ENCODE measurements at regions not wholly inside any gene's neighbourhood (a gene's known extent, or its start where the extent isn't known, plus 50 kb on each side); places are given as distances from the start of the nearest gene placed in this dataset.

GRCh38 chr10:20998036-20998435 lies 100.9 kb upstream of the NEBL start:
- Histone ChIP-seq H3K23ac (ENCODE audit: insufficient read length) (no peak overlapping the region), H3K4me1 (replicated peaks in 1 of 4; ENCODE audit: control insufficient read depth in 3 of 4, insufficient read depth in 4 of 4, low read length in 3 of 4) (peaks cover 0 to 4% (median 0%) of the 10 kb centered on the region in 4 experiments; a peak in 1 of 7 replicates), H3K9ac (replicated peaks in 1 of 4; ENCODE audit: extremely low read depth in 1 of 4, low read depth in 3 of 4, low read length in 3 of 4) (no peak overlapping the region), H3K4ac (replicated peaks; ENCODE audit: insufficient read length, low read depth, low read length) (no peak overlapping the region), H2BK20ac (ENCODE audit: low read length) (no peak overlapping the region), H3K79me2 (ENCODE audit: control insufficient read depth in 1 of 2, insufficient read depth in 2 of 2, low read length in 2 of 2) (no peaks in the 10 kb centered on the region), H2AFZ (ENCODE audit: low read length) (no peak overlapping the region), H3K36me3 (ENCODE audit: control insufficient read depth in 2 of 4, insufficient read depth in 4 of 4, low read length in 3 of 4) (no peaks in the 10 kb centered on the region), H2BK5ac (ENCODE audit: low read depth, low read length) (no peak overlapping the region), H3K56ac (replicated peaks; ENCODE audit: insufficient read length, low read depth, low read length) (no peak overlapping the region), H3K4me3 (ENCODE audit: extremely low read depth in 1 of 4, insufficient read depth in 2 of 4, low read depth in 3 of 4, low read length in 4 of 4) (no peak overlapping the region), H2BK12ac (ENCODE audit: low read depth, low read length) (no peak overlapping the region), H2BK120ac (replicated peaks; ENCODE audit: low read depth, low read length) (no peak overlapping the region), H4K20me1 (replicated peaks in 1 of 2; ENCODE audit: control insufficient read depth in 1 of 2, insufficient read depth in 2 of 2, low read length in 2 of 2) (no peaks in the 10 kb centered on the region), H3K14ac (ENCODE audit: insufficient read length) (no peak overlapping the region), H3K9me3 (ENCODE audit: insufficient read depth in 2 of 2, low read depth in 1 of 2, low read length in 1 of 2) (no peaks in the 10 kb centered on the region; a peak in 1 of 4 replicates), H3K27ac (ENCODE audit: low read depth, low read length) (no peak overlapping the region), H4K5ac (ENCODE audit: insufficient read length, low read depth, low read length) (no peak overlapping the region), H2BK15ac (ENCODE audit: low read length) (no peak overlapping the region), H3K27me3 (replicated peaks in 1 of 4; ENCODE audit: control insufficient read depth in 3 of 4, extremely low read depth in 1 of 4, insufficient read depth in 3 of 4, low read length in 3 of 4) (no peaks in the 10 kb centered on the region), H3K18ac (ENCODE audit: extremely low read depth, low read length) (no peak overlapping the region), H4K91ac (replicated peaks; ENCODE audit: insufficient read length, low read length) (no peak overlapping the region), H3K23me2 (ENCODE audit: low read depth, low read length) (no peaks in the 10 kb centered on the region), H3K79me1 (ENCODE audit: low read depth, low read length) (no peaks in the 10 kb centered on the region), H3K4me2 (ENCODE audit: insufficient read depth in 1 of 2, low read depth in 2 of 2, low read length in 2 of 2) (no peak overlapping the region), H4K8ac (ENCODE audit: extremely low read depth, insufficient read depth, low read length) (no peak overlapping the region), H2AK5ac (ENCODE audit: low read depth, low read length) (no peak overlapping the region)
- POLR2A ChIA-PET (ENCODE audit: partially characterized antibody): no interaction called here
- DNase-seq (ENCODE audit: low read depth in 1 of 2, low spot score in 2 of 2): no peak
- no peak for FAIRE-seq
- 90% methylated on average over 5 of the region's 5 CpGs; no CpG with 5 or more reads in 1 of the 2 experiments for WGBS, 2 experiments (ENCODE audit: extremely low coverage in 1 of 2, insufficient coverage in 1 of 2, insufficient read length in 1 of 2, insufficient replicate concordance in 2 of 2, low coverage in 1 of 2, low lambda C conversion rate in 2 of 2, missing lambda C conversion rate in 1 of 2)
- CTCF ChIA-PET (ENCODE audit: partially characterized antibody): no interaction called here
- no peak for TF ChIP-seq KDM1A (IDR thresholded peaks at IDR 0.05; ENCODE audit: borderline replicate concordance, low read length)
- no peak for TF ChIP-seq TEAD4 (IDR thresholded peaks at IDR 0.05; ENCODE audit: low read depth, low read length)
- TF ChIP-seq ASH2L (IDR thresholded peaks at IDR 0.05; ENCODE audit: low read length): no peak
- no peak for TF ChIP-seq JUN (IDR thresholded peaks at IDR 0.05; ENCODE audit: low read depth, low read length)
- TF ChIP-seq EP300 (IDR thresholded peaks at IDR 0.05; ENCODE audit: borderline replicate concordance in 1 of 2, low read depth in 2 of 2, low read length in 2 of 2): no peak
- TF ChIP-seq RXRA (IDR thresholded peaks at IDR 0.05; ENCODE audit: insufficient read depth, low read depth, low read length): no peak
- no peak for TF ChIP-seq BRCA1 (IDR thresholded peaks at IDR 0.05; ENCODE audit: low read depth, low read length)
- TF ChIP-seq GABPA (IDR thresholded peaks at IDR 0.05; ENCODE audit: borderline replicate concordance, insufficient read depth, low read length): no peak
- no peak for TF ChIP-seq RAD21 (IDR thresholded peaks at IDR 0.05 in 1 of 2, conservative IDR thresholded peaks at IDR 0.05 in 1 of 2; ENCODE audit: low read depth in 2 of 2, low read length in 2 of 2)
- no peak for TF ChIP-seq SAP30 (IDR thresholded peaks at IDR 0.05; ENCODE audit: insufficient read depth, insufficient replicate concordance, low read length)
